ENCODE measurements at regions not wholly inside any gene's neighbourhood (a gene's known extent, or its start where the extent isn't known, plus 50 kb on each side); places are given as distances from the start of the nearest gene placed in this dataset.

DNA sequence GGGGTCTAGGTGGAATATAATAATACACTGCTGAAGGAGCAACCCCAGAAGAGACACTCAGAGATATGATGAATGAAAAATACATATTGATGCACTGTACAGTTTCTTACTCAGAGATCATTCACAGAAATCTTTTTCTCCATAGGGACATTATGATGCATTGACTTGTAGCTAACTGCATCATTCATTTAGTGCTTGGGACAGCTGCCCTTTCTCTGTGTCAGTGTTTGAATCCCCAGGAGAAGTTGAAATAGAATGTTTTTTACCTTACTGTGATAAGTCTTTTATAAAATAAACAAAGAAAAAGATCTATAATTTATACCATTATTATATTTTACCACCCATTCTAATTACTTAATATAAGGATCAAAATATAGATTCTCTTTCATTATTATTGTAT lies 91.7 kb upstream of the DSEL start:
- TF ChIP-seq, protein P1, sequence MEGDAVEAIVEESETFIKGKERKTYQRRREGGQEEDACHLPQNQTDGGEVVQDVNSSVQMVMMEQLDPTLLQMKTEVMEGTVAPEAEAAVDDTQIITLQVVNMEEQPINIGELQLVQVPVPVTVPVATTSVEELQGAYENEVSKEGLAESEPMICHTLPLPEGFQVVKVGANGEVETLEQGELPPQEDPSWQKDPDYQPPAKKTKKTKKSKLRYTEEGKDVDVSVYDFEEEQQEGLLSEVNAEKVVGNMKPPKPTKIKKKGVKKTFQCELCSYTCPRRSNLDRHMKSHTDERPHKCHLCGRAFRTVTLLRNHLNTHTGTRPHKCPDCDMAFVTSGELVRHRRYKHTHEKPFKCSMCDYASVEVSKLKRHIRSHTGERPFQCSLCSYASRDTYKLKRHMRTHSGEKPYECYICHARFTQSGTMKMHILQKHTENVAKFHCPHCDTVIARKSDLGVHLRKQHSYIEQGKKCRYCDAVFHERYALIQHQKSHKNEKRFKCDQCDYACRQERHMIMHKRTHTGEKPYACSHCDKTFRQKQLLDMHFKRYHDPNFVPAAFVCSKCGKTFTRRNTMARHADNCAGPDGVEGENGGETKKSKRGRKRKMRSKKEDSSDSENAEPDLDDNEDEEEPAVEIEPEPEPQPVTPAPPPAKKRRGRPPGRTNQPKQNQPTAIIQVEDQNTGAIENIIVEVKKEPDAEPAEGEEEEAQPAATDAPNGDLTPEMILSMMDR (IDR thresholded peaks at IDR 0.05; ENCODE audit: control extremely low read depth, extremely low read depth, low read depth, missing control alignments), result no peak
- ChIA-PET CTCF (interaction anchor here (1.3 kb wide), 1 partner anchor 19 kb away, joined by 3 read pairs; no protein-coding TSS in a partner anchor), POLR2A (no interaction called here)

DNA sequence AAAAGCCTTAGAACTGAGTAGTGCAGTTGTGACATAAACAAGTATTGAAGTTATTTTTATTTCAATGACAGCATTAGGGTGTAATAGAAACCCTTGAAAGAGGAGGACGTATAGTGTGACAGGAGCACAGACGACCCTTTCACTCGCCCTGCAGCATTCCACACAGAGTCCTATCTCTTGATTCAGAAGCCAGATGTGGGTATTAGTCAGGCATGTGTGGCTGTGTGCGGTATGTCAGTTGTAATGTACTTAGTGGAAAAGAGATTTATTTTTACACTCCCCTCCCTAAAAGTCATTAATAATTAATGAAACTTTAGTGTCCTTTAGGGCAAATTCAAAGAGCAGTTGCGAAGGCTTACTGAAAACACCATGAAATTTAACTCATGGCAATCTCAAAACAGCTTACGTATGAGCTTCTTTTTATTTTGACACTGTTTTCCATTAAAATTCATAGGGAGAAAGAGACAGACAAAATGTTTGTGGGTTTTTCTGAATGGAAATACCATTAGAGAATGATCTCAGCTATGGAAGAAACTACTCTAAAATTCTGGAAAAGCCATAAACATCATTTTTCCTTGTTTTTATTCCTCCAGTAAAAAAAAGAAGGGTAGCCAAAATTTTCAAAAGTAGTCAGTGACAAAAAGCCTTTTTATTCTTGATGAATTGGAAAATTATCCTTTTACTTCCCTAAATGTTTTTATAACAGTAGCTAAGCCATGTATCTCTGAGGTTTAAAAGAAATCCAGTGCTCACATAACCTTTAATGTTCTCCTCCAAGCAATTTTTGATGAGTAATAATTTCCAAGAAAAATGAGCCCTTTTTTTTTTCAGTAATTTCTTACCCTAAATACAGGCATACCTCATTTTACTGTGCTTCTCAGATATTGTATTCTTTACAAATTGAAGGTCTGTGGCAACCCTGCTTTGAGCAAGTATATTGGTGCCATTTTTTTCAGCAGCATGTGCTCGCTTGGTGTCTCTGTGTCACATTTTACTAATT lies 84.0 kb upstream of the DSEL start:
- TF ChIP-seq, protein P1 (IDR thresholded peaks at IDR 0.05; ENCODE audit: control extremely low read depth, extremely low read depth, low read depth, missing control alignments), result no peak
- no peak for DNase-seq (ENCODE audit: extremely low spot score)
- CTCF ChIA-PET, result no interaction called here
- POLR2A ChIA-PET, result no interaction called here

More for the DNA sequence above, 91.7 kb upstream of the DSEL start:
- no peak for DNase-seq (ENCODE audit: extremely low spot score)

GRCh38 chr18:67599277-67599676 lies 82.8 kb upstream of the DSEL start:
- CTCF ChIA-PET, result no interaction called here
- TF ChIP-seq, protein P1 (IDR thresholded peaks at IDR 0.05; ENCODE audit: control extremely low read depth, extremely low read depth, low read depth, missing control alignments), result no peak
- POLR2A ChIA-PET, result no interaction called here
- no peak for DNase-seq (ENCODE audit: extremely low spot score)

DNA sequence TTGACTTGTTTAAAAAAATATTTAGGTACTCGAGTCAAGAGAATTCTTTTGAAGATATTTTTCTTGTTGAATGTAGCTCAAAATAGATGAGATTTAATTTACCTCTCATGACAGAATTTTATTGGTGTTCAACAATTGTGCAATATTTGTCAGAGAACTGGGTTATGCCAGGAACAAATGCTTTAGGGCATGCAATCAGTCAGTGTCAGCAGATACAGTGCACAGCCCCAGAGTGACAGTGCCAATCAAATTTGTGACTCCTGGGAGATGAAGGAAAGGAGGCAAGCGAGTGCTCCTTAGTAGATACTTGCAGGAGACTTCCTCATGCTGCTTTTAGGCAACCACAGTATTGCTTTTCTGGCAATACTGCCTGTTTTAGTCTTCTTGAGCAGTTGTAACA lies 81.2 kb upstream of the DSEL start:
- DNase-seq (ENCODE audit: extremely low spot score), result no peak
- CTCF ChIA-PET, result no interaction called here
- TF ChIP-seq, protein P1 (IDR thresholded peaks at IDR 0.05; ENCODE audit: control extremely low read depth, extremely low read depth, low read depth, missing control alignments), result no peak
- POLR2A ChIA-PET, result no interaction called here

GRCh38 chr18:67596003-67596402 lies 79.5 kb upstream of the DSEL start:
- TF ChIP-seq, protein P1 (IDR thresholded peaks at IDR 0.05; ENCODE audit: control extremely low read depth, extremely low read depth, low read depth, missing control alignments), result no peak
- DNase-seq (ENCODE audit: extremely low spot score), result no peak
- ChIA-PET CTCF (no interaction called here), POLR2A (no interaction called here)

- no peak for DNase-seq (ENCODE audit: extremely low spot score)
- ChIA-PET CTCF (interaction anchor here (1.2 kb wide), 1 partner anchor 11 kb away, joined by 3 read pairs; no protein-coding TSS in a partner anchor), POLR2A (no interaction called here)
- TF ChIP-seq, protein P1 (IDR thresholded peaks at IDR 0.05; ENCODE audit: control extremely low read depth, extremely low read depth, low read depth, missing control alignments), result no peak
Measured at GRCh38 chr18:67590571-67591141, 74.1 kb upstream of the DSEL start.
